GM12878 (cell line): ENCODE measurements at regions not wholly inside any gene's neighbourhood (a gene's known extent, or its start where the extent isn't known, plus 50 kb on each side); places are given as distances from the start of the nearest gene placed in this dataset.
A peak's percentile ranks its signal among the peaks of the same experiment; 100 is the strongest.

Source experiments
- ATAC-seq: fragments of 200-7000 bp; cut with Tn5 transposase; 3 replicates; pipeline ENCODE4 v1.9.1; 2020; ENCODE audit warnings: mild to moderate bottlenecking, moderate library complexity
- BruUV-seq: library from RNA; stranded (reverse); fragments of 400-500 nt; replicated peaks from 2 replicates; lab custom pipeline; 2021; lab: Mats Ljungman, UMichigan
- CTCF ChIA-PET: fragments of 300-600 bp; sonication (Branson Sonifier 250); formaldehyde crosslinking; extraction: SDS; loops from one replicate; lab custom pipeline; 2021; ENCODE audit warnings: inconsistent platforms; lab: Yijun Ruan, JAX
- POLR2A ChIA-PET: fragments of 350-600 bp; formaldehyde crosslinking; extraction: SDS; loops from one replicate; lab custom pipeline; 2021; ENCODE audit warnings: inconsistent platforms; lab: Charles Lee
- RAD21 ChIA-PET: fragments of 300-600 bp; sonication (Branson Sonifier 250); formaldehyde crosslinking; loops from one replicate; lab custom pipeline; 2023; ENCODE audit warnings: antibody characterized with exemption; ENCODE audit not compliant: unreplicated experiment; lab: Charles Lee
- SMC1A ChIA-PET: fragments of 300-600 bp; sonication (Branson Sonifier 250); formaldehyde crosslinking; loops from one replicate; lab custom pipeline; 2023; ENCODE audit not compliant: unreplicated experiment, uncharacterized antibody; lab: Charles Lee
- DNase-seq: peaks from one replicate; pipeline ENCODE4 v3.0.0-alpha.2; 2011; ENCODE audit warnings: low read depth, low spot score
- FAIRE-seq: peaks from 3 replicates; lab custom pipeline; 2011; peaks lifted over from hg19 to GRCh38; lab: Jason Lieb, UNC
- H2AFZ ChIP-seq: 2 replicates; pipeline ENCODE4 v1.6.0; 2011; ENCODE audit warnings: low read depth, low read length, control low read depth; ENCODE audit not compliant: control insufficient read depth
- H3K27ac ChIP-seq: 2 replicates; pipeline ENCODE4 v1.5.1; 2011; ENCODE audit warnings: control low read depth; ENCODE audit not compliant: control insufficient read depth, insufficient read depth
- H3K27me3 ChIP-seq, 2 experiments: replicated peaks in 1 of 2; 2 replicates each; pipeline versions ENCODE4 v1.6.0 to v1.6.1; 2011; ENCODE audit warnings: low read length in 1 of 2; ENCODE audit not compliant: control insufficient read depth in 2 of 2, insufficient read depth in 2 of 2
- H3K36me3 ChIP-seq, 2 experiments: 2 replicates each; pipeline ENCODE4 v1.5.1; 2011; ENCODE audit warnings: low read length in 1 of 2; ENCODE audit not compliant: control insufficient read depth in 2 of 2, insufficient read depth in 2 of 2
- H3K4me1 ChIP-seq: 2 replicates; pipeline ENCODE4 v1.6.1; 2011; ENCODE audit warnings: mild to moderate bottlenecking, low read length, moderate library complexity, mixed read lengths; ENCODE audit not compliant: control insufficient read depth, insufficient read depth
- H3K4me2 ChIP-seq: 2 replicates; pipeline ENCODE4 v1.6.0; 2011; ENCODE audit warnings: control low read depth; ENCODE audit not compliant: control insufficient read depth, insufficient read depth
- H3K4me3 ChIP-seq: fragments of 200-600 bp; sonication (generic); 2 replicates; pipeline ENCODE4 v1.5.1; 2016
- H3K79me2 ChIP-seq: 2 replicates; pipeline ENCODE4 v1.6.0; 2011; ENCODE audit warnings: low read length; ENCODE audit not compliant: control insufficient read depth, insufficient read depth
- H3K9ac ChIP-seq: 2 replicates; pipeline ENCODE4 v1.8.0; 2011; ENCODE audit warnings: low read length, control low read depth, mixed read lengths; ENCODE audit not compliant: control insufficient read depth, insufficient read depth
- H3K9me3 ChIP-seq: replicated peaks from 3 replicates; pipeline ENCODE4 v1.5.1; 2011; ENCODE audit warnings: mild to moderate bottlenecking, low read length; ENCODE audit not compliant: control insufficient read depth, insufficient read depth
- H4K20me1 ChIP-seq: 2 replicates; pipeline ENCODE4 v1.6.0; 2011; ENCODE audit not compliant: control insufficient read depth, insufficient read depth
- ATF2 ChIP-seq: IDR thresholded peaks from 2 replicates; pipeline ENCODE4 v1.6.1; 2012; ENCODE audit warnings: low read length, inconsistent platforms
- ATF7 ChIP-seq: fragments of 450-650 bp; IDR thresholded peaks from 2 replicates; pipeline ENCODE4 v1.6.1; 2016; ENCODE audit warnings: low read depth, mild to moderate bottlenecking
- CBFB ChIP-seq: IDR thresholded peaks from 2 replicates; pipeline ENCODE4 v1.6.1; 2016; ENCODE audit warnings: antibody characterized with exemption, low read depth
- EGR1 ChIP-seq, 2 experiments: IDR thresholded peaks; 1 replicate in 1 of 2; 2 replicates in 1 of 2; pipeline ENCODE4 v1.6.1; 2011 to 2012; ENCODE audit warnings: low read depth in 2 of 2, low read length in 2 of 2, borderline replicate concordance in 1 of 2, mild to moderate bottlenecking in 1 of 2, moderate library complexity in 1 of 2
- IRF5 ChIP-seq: fragments of 450-650 bp; IDR thresholded peaks from 2 replicates; pipeline ENCODE4 v1.6.1; 2017; ENCODE audit warnings: borderline replicate concordance
- LARP7 ChIP-seq: fragments of 450-650 bp; IDR thresholded peaks from 2 replicates; pipeline ENCODE4 v1.6.1; 2017; ENCODE audit warnings: mild to moderate bottlenecking
- NFXL1 ChIP-seq: fragments of 450-650 bp; IDR thresholded peaks from 2 replicates; pipeline ENCODE4 v1.6.1; 2017; ENCODE audit warnings: antibody characterized with exemption, mild to moderate bottlenecking, borderline replicate concordance
- POLR2A ChIP-seq: IDR thresholded peaks from 2 replicates; pipeline ENCODE4 v1.6.1; 2011; ENCODE audit warnings: low read depth, mild to moderate bottlenecking, low read length
- POU2F2 ChIP-seq: IDR thresholded peaks from 3 replicates; pipeline ENCODE4 v1.6.1; 2011; ENCODE audit warnings: low read depth, mild to moderate bottlenecking, low read length, borderline replicate concordance
- RB1 ChIP-seq: fragments of 450-650 bp; formaldehyde crosslinking; IDR thresholded peaks from 2 replicates; pipeline ENCODE4 v1.6.1; 2017; ENCODE audit warnings: mild to moderate bottlenecking, borderline replicate concordance
- SMAD1 ChIP-seq: fragments of 450-650 bp; IDR thresholded peaks from 2 replicates; pipeline ENCODE4 v1.6.1; 2018; ENCODE audit warnings: mild to moderate bottlenecking, low read depth; ENCODE audit not compliant: partially characterized antibody
- SMARCA5 ChIP-seq: fragments of 450-650 bp; IDR thresholded peaks from 2 replicates; pipeline ENCODE4 v1.6.1; 2017; ENCODE audit warnings: mild to moderate bottlenecking
- SPI1 ChIP-seq: IDR thresholded peaks from 2 replicates; pipeline ENCODE4 v1.6.1; 2011; ENCODE audit warnings: low read depth, mild to moderate bottlenecking, low read length, moderate library complexity, borderline replicate concordance; ENCODE audit not compliant: insufficient read depth
- SREBF2 ChIP-seq: IDR thresholded peaks from 2 replicates; pipeline ENCODE4 v1.6.1; 2012; ENCODE audit warnings: mild to moderate bottlenecking, low read length
- STAT3 ChIP-seq: IDR thresholded peaks from 2 replicates; pipeline ENCODE4 v1.6.1; 2011; ENCODE audit warnings: low read depth, low read length, improper control_type of control experiment
- TCF7 ChIP-seq: IDR thresholded peaks from 2 replicates; pipeline ENCODE4 v1.6.1; 2014; ENCODE audit warnings: antibody characterized with exemption, borderline replicate concordance
- ZNF274 ChIP-seq: IDR thresholded peaks from one replicate; pipeline ENCODE4 v1.8.0; 2011; ENCODE audit not compliant: insufficient read length, insufficient read depth
- ZSCAN29 ChIP-seq: fragments of 450-650 bp; IDR thresholded peaks from 2 replicates; pipeline ENCODE4 v1.6.1; 2017; ENCODE audit warnings: mild to moderate bottlenecking, moderate library complexity
- ZZZ3 ChIP-seq: IDR thresholded peaks from 2 replicates; pipeline ENCODE4 v1.6.1; 2011; ENCODE audit warnings: low read depth; ENCODE audit not compliant: control insufficient read depth, insufficient read length
- WGBS: methylation state at CpG from one replicate; pipeline ENCODE4 v1.1.6; 2016; ENCODE audit warnings: low lambda C conversion rate; ENCODE audit not compliant: insufficient replicate concordance, insufficient coverage; ENCODE audit errors: missing lambda C conversion rate; 5-methylcytosine and 5-hydroxymethylcytosine counted together
- in situ Hi-C: fragments of 300-500 bp; cut with MboI; formaldehyde crosslinking; loops from 9 replicates; pipeline ENCODE4 v1.14.3; 2018; ENCODE audit warnings: mixed read lengths
- intact Hi-C: fragments of 100-400 bp; cut with micrococcal nuclease; formaldehyde crosslinking; loops from one replicate; pipeline ENCODE4 v1.14.2; 2022; ENCODE audit not compliant: unreplicated experiment

- TF ChIP-seq EGR1 (IDR thresholded peaks at IDR 0.05; ENCODE audit: borderline replicate concordance in 1 of 2, low read depth in 2 of 2, low read length in 2 of 2): no peak
- no peak for TF ChIP-seq IRF5
- no peak for TF ChIP-seq SMARCA5
- no peak for TF ChIP-seq CBFB
- no peak for TF ChIP-seq SPI1
- TF ChIP-seq POLR2A: no peak
- no peak for TF ChIP-seq ZSCAN29
- no peak for TF ChIP-seq ZNF274
- no peak for TF ChIP-seq SMAD1
- no peak for TF ChIP-seq STAT3
- no peak for TF ChIP-seq POU2F2
- TF ChIP-seq ATF2: no peak
- TF ChIP-seq, all 136 proteins: peak for 0
These were observed 824.3 kb upstream of the ZEB2 start (continued) for GRCh38 chr2:145344076-145344724.

GRCh38 chr2:145343287-145343686 lies 823.4 kb upstream of the ZEB2 start:
- TF ChIP-seq ATF7 (0 out of 2 replicates have a peak, but pooled peaks have one; percentile 19), ZZZ3 (no peak), RB1 (no peak), LARP7 (no peak), TCF7 (no peak), NFXL1 (no peak), SREBF2 (no peak)
- ChIA-PET RAD21 (no interaction called here), SMC1A (no interaction called here), POLR2A (no interaction called here), CTCF (no interaction called here)
- no peak overlapping the region for H3K9ac ChIP-seq
- no peak overlapping the region for H3K4me3 ChIP-seq
- in situ Hi-C loops: no loop called here
- H3K4me2 ChIP-seq: no peak overlapping the region
- ATAC-seq (no peak), FAIRE-seq (no peak), DNase-seq (no peak)
- no peaks in the 10 kb centered on the region for H4K20me1 ChIP-seq
- 24% methylated on average over 2 of the region's 2 CpGs for whole genome bisulfite sequencing
- H3K4me1 ChIP-seq: no peaks in the 10 kb centered on the region
- no peaks in the 10 kb centered on the region for H3K9me3 ChIP-seq
- no peak overlapping the region for H2AFZ ChIP-seq
- H3K27ac ChIP-seq: no peak overlapping the region
- H3K36me3 ChIP-seq: no peaks in the 10 kb centered on the region
- no peaks in the 10 kb centered on the region for H3K79me2 ChIP-seq
- BruUV-seq: no TSS peak
- intact Hi-C loops: no loop called here
- no peaks in the 10 kb centered on the region for H3K27me3 ChIP-seq
